Endothelial cell of umbilical vein (primary cell): ENCODE measurements at regions not wholly inside any gene's neighbourhood (a gene's known extent, or its start where the extent isn't known, plus 50 kb on each side); places are given as distances from the start of the nearest gene placed in this dataset.

Experiments
- BruUV-seq: library from RNA; stranded (reverse); fragments of 400-500 nt; replicated peaks from 2 replicates; lab custom pipeline; 2021; lab: Mats Ljungman, UMichigan
- CTCF ChIA-PET: fragments of 300-600, 350-600 bp; sonication (Branson Sonifier 250); formaldehyde crosslinking; loops from one replicate; lab custom pipeline; 2021; ENCODE audit warnings: antibody characterized with exemption, inconsistent platforms; lab: Charles Lee
- POLR2A ChIA-PET: fragments of 300-600, 350-600 bp; sonication (Branson Sonifier 250); formaldehyde crosslinking; loops from one replicate; lab custom pipeline; 2021; ENCODE audit warnings: antibody characterized with exemption, inconsistent platforms; lab: Charles Lee
- DNase-seq: peaks from one replicate; pipeline ENCODE4 v3.0.0-alpha.2; 2011; ENCODE audit warnings: low read depth, low spot score
- FAIRE-seq: peaks from 2 replicates; lab custom pipeline; 2011; peaks lifted over from hg19 to GRCh38; lab: Jason Lieb, UNC
- H2AFZ ChIP-seq: 2 replicates; pipeline ENCODE4 v1.6.0; 2012; ENCODE audit warnings: low read depth, low read length, control low read depth, inconsistent platforms
- H3K27ac ChIP-seq: 2 replicates; pipeline ENCODE4 v1.5.1; 2011; ENCODE audit warnings: low read depth, mild to moderate bottlenecking, control low read depth, low read length, moderate library complexity; ENCODE audit not compliant: insufficient read depth
- H3K27me3 ChIP-seq, 2 experiments: 2 replicates each; pipeline versions ENCODE4 v1.6.0 to v1.6.1; 2011; ENCODE audit warnings: low read length in 2 of 2, mixed read lengths in 1 of 2; ENCODE audit not compliant: control insufficient read depth in 2 of 2, insufficient read depth in 2 of 2
- H3K36me3 ChIP-seq, 2 experiments: 2 replicates in 1 of 2; 3 replicates in 1 of 2; pipeline ENCODE4 v1.5.1; 2011; ENCODE audit warnings: low read length in 2 of 2, mild to moderate bottlenecking in 1 of 2, moderate library complexity in 1 of 2; ENCODE audit not compliant: control insufficient read depth in 2 of 2, insufficient read depth in 2 of 2; ENCODE audit errors: extremely low read depth in 1 of 2
- H3K4me1 ChIP-seq: 3 replicates; pipeline ENCODE4 v1.5.1; 2011; ENCODE audit warnings: mild to moderate bottlenecking, low read length; ENCODE audit not compliant: control insufficient read depth, insufficient read depth; ENCODE audit errors: extremely low read depth
- H3K4me2 ChIP-seq: 2 replicates; pipeline ENCODE4 v1.6.1; 2011; ENCODE audit warnings: low read length, control low read depth, mixed read lengths; ENCODE audit not compliant: insufficient read depth
- H3K4me3 ChIP-seq, 3 experiments: fragments of 200-600 bp in 1 of 3; sonication (generic), shearing (Covaris generic) in 1 of 3; replicated peaks in 1 of 3; 2 replicates each; pipeline ENCODE4 v1.5.1; 2011 to 2016; ENCODE audit warnings: control low read depth in 3 of 3, low read length in 3 of 3, mild to moderate bottlenecking in 2 of 3, inconsistent platforms in 1 of 3, low read depth in 1 of 3, moderate library complexity in 1 of 3; ENCODE audit not compliant: insufficient read depth in 1 of 3
- H3K79me2 ChIP-seq: 2 replicates; pipeline ENCODE4 v1.6.0; 2012; ENCODE audit warnings: low read length, inconsistent platforms; ENCODE audit not compliant: control insufficient read depth, insufficient read depth
- H3K9ac ChIP-seq: replicated peaks from 2 replicates; pipeline ENCODE3; 2011; ENCODE audit warnings: low read length, control low read depth; ENCODE audit not compliant: insufficient read depth; ENCODE audit errors: extremely low read depth
- H3K9me1 ChIP-seq: replicated peaks from 3 replicates; pipeline ENCODE4 v1.6.0; 2011; ENCODE audit warnings: mild to moderate bottlenecking, low read length; ENCODE audit not compliant: control insufficient read depth, insufficient read depth; ENCODE audit errors: extremely low read depth
- H3K9me3 ChIP-seq: replicated peaks from 2 replicates; pipeline ENCODE4 v1.5.1; 2012; ENCODE audit warnings: low read length, inconsistent platforms; ENCODE audit not compliant: control insufficient read depth, insufficient read depth
- H4K20me1 ChIP-seq: replicated peaks from 2 replicates; pipeline ENCODE3; 2011; ENCODE audit warnings: mild to moderate bottlenecking, low read length; ENCODE audit not compliant: control insufficient read depth, insufficient read depth; ENCODE audit errors: extremely low read depth
- EZH2 ChIP-seq: IDR thresholded peaks from 2 replicates; pipeline ENCODE4 v1.6.1; 2012; ENCODE audit warnings: borderline replicate concordance, low read depth, mild to moderate bottlenecking, moderate library complexity, low read length, inconsistent platforms; ENCODE audit not compliant: severe bottlenecking
- FOS ChIP-seq: IDR thresholded peaks from 2 replicates; pipeline ENCODE4 v1.6.1; 2011; ENCODE audit warnings: mild to moderate bottlenecking, low read length, moderate library complexity, borderline replicate concordance; ENCODE audit not compliant: insufficient read depth
- GATA2 ChIP-seq: IDR thresholded peaks from 2 replicates; pipeline ENCODE4 v1.7.0; 2011; ENCODE audit warnings: low read depth, mild to moderate bottlenecking, moderate library complexity, mixed read lengths, low read length; ENCODE audit not compliant: insufficient read length, insufficient read depth
- JUN ChIP-seq: IDR thresholded peaks from 2 replicates; pipeline ENCODE4 v1.6.1; 2011; ENCODE audit warnings: borderline replicate concordance, low read depth; ENCODE audit not compliant: insufficient read length, insufficient read depth
- MYC ChIP-seq: IDR thresholded peaks from one replicate; pipeline ENCODE4 v1.6.1; 2011; ENCODE audit warnings: mild to moderate bottlenecking, low read depth, low read length
- POLR2A ChIP-seq: IDR thresholded peaks from 2 replicates; pipeline ENCODE4 v1.6.1; 2012; ENCODE audit warnings: low read depth, mild to moderate bottlenecking, control low read depth, low read length
- POLR2AphosphoS5 ChIP-seq: IDR thresholded peaks from 2 replicates; pipeline ENCODE4 v1.6.1; 2012; ENCODE audit warnings: low read depth, mild to moderate bottlenecking, control low read depth, low read length, moderate library complexity; ENCODE audit not compliant: insufficient read depth
- dilution Hi-C: fragments of 300-500 bp; cut with MboI; formaldehyde crosslinking; loops from one replicate; pipeline ENCODE4 v1.15.0; 2019; ENCODE audit warnings: low sequenced_read_pairs; ENCODE audit not compliant: extremely low pct_ligation_motif_present
- intact Hi-C: fragments of 100-400 bp; cut with micrococcal nuclease; formaldehyde crosslinking; loops from one replicate; pipeline ENCODE4 v1.10.0; 2022
- TF ChIP-seq, protein P1 (sequence below), 2 donors: IDR thresholded peaks; 1 replicate in 1 of 2; 2 replicates in 1 of 2; pipeline ENCODE4 v1.5.1; 2011; ENCODE audit warnings: low read length in 2 of 2, mild to moderate bottlenecking in 2 of 2, moderate library complexity in 2 of 2, control low read depth in 1 of 2, inconsistent platforms in 1 of 2, low read depth in 1 of 2; ENCODE audit not compliant: insufficient read depth in 1 of 2; ENCODE audit errors: extremely low read depth in 1 of 2
- TF ChIP-seq, protein P2 (sequence below): IDR thresholded peaks from 2 replicates; pipeline ENCODE4 v1.6.1; 2011; ENCODE audit not compliant: insufficient read depth, insufficient read length

DNA sequence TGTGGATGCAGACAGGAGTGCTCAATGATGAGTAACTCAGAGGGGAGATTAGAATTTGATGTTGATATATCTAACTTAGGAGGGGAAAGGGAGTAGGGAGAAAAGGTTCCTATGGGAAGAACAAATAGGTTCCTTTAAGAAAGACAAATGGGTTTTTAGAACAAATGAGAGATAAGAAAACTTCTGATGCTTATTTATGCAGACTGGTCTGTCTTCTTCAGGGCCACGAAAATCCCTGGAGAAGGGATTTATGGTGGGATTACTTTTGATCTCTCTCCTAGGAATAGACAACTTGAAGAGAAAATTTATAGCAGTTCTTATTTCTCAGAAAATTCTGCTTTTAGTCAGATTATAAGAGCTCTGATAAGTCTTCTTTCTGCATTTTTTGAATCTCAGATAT lies 99.0 kb upstream of the DDHD1 start:
- dilution Hi-C loops, result no loop called here
- TF ChIP-seq GATA2, result no peak
- no peak for TF ChIP-seq MYC
- no peak for TF ChIP-seq JUN
- TF ChIP-seq FOS, result no peak
- TF ChIP-seq, protein P1, sequence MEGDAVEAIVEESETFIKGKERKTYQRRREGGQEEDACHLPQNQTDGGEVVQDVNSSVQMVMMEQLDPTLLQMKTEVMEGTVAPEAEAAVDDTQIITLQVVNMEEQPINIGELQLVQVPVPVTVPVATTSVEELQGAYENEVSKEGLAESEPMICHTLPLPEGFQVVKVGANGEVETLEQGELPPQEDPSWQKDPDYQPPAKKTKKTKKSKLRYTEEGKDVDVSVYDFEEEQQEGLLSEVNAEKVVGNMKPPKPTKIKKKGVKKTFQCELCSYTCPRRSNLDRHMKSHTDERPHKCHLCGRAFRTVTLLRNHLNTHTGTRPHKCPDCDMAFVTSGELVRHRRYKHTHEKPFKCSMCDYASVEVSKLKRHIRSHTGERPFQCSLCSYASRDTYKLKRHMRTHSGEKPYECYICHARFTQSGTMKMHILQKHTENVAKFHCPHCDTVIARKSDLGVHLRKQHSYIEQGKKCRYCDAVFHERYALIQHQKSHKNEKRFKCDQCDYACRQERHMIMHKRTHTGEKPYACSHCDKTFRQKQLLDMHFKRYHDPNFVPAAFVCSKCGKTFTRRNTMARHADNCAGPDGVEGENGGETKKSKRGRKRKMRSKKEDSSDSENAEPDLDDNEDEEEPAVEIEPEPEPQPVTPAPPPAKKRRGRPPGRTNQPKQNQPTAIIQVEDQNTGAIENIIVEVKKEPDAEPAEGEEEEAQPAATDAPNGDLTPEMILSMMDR (IDR thresholded peaks at IDR 0.05; ENCODE audit: extremely low read depth in 1 of 2, insufficient read depth in 1 of 2, low read depth in 1 of 2, low read length in 2 of 2), result no peak
- TF ChIP-seq POLR2A, result no peak
- TF ChIP-seq POLR2AphosphoS5, result no peak
- TF ChIP-seq, protein P2, sequence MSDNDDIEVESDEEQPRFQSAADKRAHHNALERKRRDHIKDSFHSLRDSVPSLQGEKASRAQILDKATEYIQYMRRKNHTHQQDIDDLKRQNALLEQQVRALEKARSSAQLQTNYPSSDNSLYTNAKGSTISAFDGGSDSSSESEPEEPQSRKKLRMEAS, result no peak
- no peak for TF ChIP-seq EZH2
- POLR2A ChIA-PET, result no interaction called here
- H3K36me3 ChIP-seq, result no peaks in the 10 kb centered on the region
- DNase-seq, result no peak
- H3K9me1 ChIP-seq, result no peaks in the 10 kb centered on the region
- no TSS peak for BruUV-seq
- H3K4me1 ChIP-seq, result no peaks in the 10 kb centered on the region
- no peaks in the 10 kb centered on the region for H4K20me1 ChIP-seq
- H3K79me2 ChIP-seq, result no peaks in the 10 kb centered on the region
- no peak overlapping the region for H3K4me3 ChIP-seq
- no peak overlapping the region for H3K27ac ChIP-seq
- intact Hi-C loops, result no loop called here
- no peaks in the 10 kb centered on the region for H3K9me3 ChIP-seq
- H3K4me2 ChIP-seq, result no peak overlapping the region
- FAIRE-seq, result no peak
- no peaks in the 10 kb centered on the region for H3K27me3 ChIP-seq
- CTCF ChIA-PET, result no interaction called here
- no peak overlapping the region for H2AFZ ChIP-seq
- H3K9ac ChIP-seq, result no peak overlapping the region
